SJSA1 (cell line): ENCODE measurements at regions not wholly inside any gene's neighbourhood (a gene's known extent, or its start where the extent isn't known, plus 50 kb on each side); places are given as distances from the start of the nearest gene placed in this dataset.
"Not testable (repeated sequence)": the region's sequence is repeated elsewhere in the genome, so short reads cannot be mapped to it uniquely, and the experiment has no call there.

Experiments
- DNase-seq, 2 experiments: peaks; one replicate each; pipeline ENCODE4 v3.0.0-alpha.2; 2015 to 2020; ENCODE audit warnings: low spot score in 2 of 2, low read depth in 1 of 2
- H3K27ac ChIP-seq: fragments of 250-450 bp; sonication (Bioruptor Pico); 2 replicates; pipeline ENCODE4 v1.5.1; 2020; ENCODE audit warnings: mild to moderate bottlenecking, moderate library complexity
- H3K27me3 ChIP-seq: fragments of 250-450 bp; sonication (Bioruptor Pico); replicated peaks from 2 replicates; pipeline ENCODE4 v1.5.1; 2020; ENCODE audit warnings: mild to moderate bottlenecking, moderate library complexity
- H3K36me3 ChIP-seq: fragments of 250-450 bp; sonication (Bioruptor Pico); 2 replicates; pipeline ENCODE4 v1.5.1; 2020; ENCODE audit warnings: mild to moderate bottlenecking
- H3K4me1 ChIP-seq: fragments of 250-450 bp; sonication (Bioruptor Pico); replicated peaks from 2 replicates; pipeline ENCODE4 v1.6.1; 2021; ENCODE audit warnings: mild to moderate bottlenecking
- H3K4me3 ChIP-seq: fragments of 250-450 bp; sonication (Bioruptor Pico); 2 replicates; pipeline ENCODE4 v1.5.1; 2020; ENCODE audit warnings: mild to moderate bottlenecking
- H3K9me3 ChIP-seq: fragments of 250-450 bp; sonication (Bioruptor Pico); replicated peaks from 2 replicates; pipeline ENCODE4 v1.5.1; 2020; ENCODE audit warnings: mild to moderate bottlenecking

DNA sequence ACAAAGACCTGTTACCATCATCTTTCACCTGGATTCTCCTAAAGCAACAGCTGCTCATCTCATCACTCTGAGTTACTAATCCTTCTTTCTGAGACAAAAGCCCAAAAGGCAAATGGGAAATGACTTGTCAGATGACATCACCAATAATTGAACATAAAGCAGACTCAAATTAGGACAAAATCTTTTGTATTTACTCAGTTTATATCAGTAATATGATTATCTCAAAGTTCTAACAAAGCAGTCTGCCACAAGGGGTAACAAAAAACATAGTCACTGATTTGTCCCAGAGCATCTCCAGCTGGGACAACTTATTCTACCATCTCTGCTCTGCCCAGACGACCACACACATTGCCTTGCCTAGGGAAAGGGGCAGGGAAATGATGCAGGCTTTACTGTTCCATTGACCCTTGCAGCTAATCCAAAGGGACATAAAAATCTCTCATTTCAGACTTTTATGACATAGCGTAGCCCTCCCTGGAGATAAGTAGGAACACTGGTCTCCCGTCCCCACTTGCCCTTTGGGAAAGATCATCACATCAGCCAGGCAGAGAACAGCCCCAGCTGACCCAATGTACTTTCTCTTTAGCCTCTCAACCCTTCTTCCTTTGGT is 249.5 kb upstream of the PTGER4 start:
- H3K4me3 ChIP-seq = no peak overlapping the region
- H3K27me3 ChIP-seq = no peaks in the 10 kb centered on the region
- H3K9me3 ChIP-seq = no peaks in the 10 kb centered on the region
- H3K4me1 ChIP-seq = peaks cover 7% of the 10 kb centered on the region
- no peaks in the 10 kb centered on the region for H3K36me3 ChIP-seq
- DNase-seq = no peak
- no peak overlapping the region for H3K27ac ChIP-seq

- Histone ChIP-seq H3K4me1 (peaks cover 7% of the 10 kb centered on the region), H3K27me3 (no peaks in the 10 kb centered on the region), H3K4me3 (no peak overlapping the region), H3K27ac (no peak overlapping the region), H3K9me3 (no peaks in the 10 kb centered on the region), H3K36me3 (no peaks in the 10 kb centered on the region)
- no peak for DNase-seq
Measured at GRCh38 chr5:40429258-40430100, 250.2 kb upstream of the PTGER4 start.

- no peaks in the 10 kb centered on the region for H3K27me3 ChIP-seq
- no peak overlapping the region; the same call in 1 of the 2 replicates for H3K27ac ChIP-seq
- no peak for DNase-seq
- H3K36me3 ChIP-seq = no peaks in the 10 kb centered on the region
- no peak overlapping the region for H3K4me3 ChIP-seq
- peaks cover 7% of the 10 kb centered on the region for H3K4me1 ChIP-seq
- H3K9me3 ChIP-seq = no peaks in the 10 kb centered on the region
Measured at GRCh38 chr5:40428815-40429214, 250.9 kb upstream of the PTGER4 start.

DNA sequence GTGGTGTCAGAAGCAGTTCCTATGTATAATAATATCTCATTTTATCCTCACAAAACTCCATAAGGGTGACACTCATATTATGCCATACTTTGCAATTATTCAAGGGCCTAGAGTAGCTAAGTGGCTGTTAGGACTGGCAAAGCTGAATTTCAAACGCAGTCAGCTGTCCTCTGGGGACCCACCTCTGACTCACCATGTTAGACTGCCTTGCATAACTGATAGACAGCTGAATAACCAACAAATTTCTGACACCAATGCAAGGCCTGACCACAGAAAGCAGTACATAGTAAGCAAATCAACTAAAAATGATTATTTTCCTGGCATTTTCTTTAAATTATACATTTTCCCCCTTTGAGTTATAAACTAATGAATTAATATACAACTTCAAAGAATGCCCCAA is 251.6 kb upstream of the PTGER4 start:
- H3K27ac ChIP-seq = peak overlapping the region; percentile 25; the same call in 1 of the 2 replicates

DNA sequence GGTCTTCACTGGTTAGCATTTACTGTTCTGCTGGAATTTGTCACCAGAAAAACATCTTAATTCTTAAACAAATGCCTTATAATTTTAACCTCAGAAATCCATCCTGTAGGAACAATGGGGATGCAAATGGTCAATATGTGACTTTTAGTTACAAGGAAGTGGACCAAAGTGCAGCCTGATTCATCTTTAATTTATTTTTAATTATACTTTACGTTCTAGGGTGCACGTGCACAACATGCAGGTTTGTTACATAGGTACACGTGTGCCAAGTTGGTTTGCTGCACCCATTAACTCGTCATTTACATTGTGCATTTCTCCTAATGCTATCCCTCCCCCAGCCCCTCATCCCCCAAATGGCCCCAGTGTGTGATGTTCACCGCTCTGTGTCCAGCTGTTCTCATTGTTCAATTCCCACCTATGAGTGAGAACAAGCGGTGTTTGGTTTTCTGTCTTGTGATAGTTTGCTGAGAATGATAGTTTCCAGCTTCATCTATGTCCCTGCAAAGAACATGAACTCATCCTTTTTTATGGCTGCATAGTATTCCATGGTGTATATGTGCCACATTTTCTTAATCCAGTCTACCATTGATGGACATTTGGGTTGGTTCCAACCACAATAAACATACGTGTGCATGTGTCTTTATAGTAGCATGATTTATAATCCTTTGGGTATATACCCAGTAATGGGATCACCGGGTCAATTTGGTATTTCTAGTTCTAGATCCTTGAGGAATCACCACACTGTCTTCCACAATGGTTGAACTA is 262.5 kb upstream of the PTGER4 start:
- not testable (repeated sequence) for DNase-seq, H3K36me3 ChIP-seq, H3K4me3 ChIP-seq, H3K4me1 ChIP-seq, H3K27ac ChIP-seq, H3K9me3 ChIP-seq, H3K27me3 ChIP-seq

More for the DNA sequence above, 251.6 kb upstream of the PTGER4 start:
- Histone ChIP-seq H3K9me3 (no peaks in the 10 kb centered on the region), H3K27me3 (no peaks in the 10 kb centered on the region), H3K4me1 (peaks cover 7% of the 10 kb centered on the region), H3K36me3 (no peaks in the 10 kb centered on the region), H3K4me3 (no peak overlapping the region)
- no peak for DNase-seq

GRCh38 chr5:40416588-40416987 is 263.1 kb upstream of the PTGER4 start:
- H3K36me3 ChIP-seq = no peaks in the 10 kb centered on the region
- H3K4me3 ChIP-seq = no peak overlapping the region
- no peaks in the 10 kb centered on the region for H3K9me3 ChIP-seq
- H3K27me3 ChIP-seq = no peaks in the 10 kb centered on the region
- no peaks in the 10 kb centered on the region for H3K4me1 ChIP-seq
- DNase-seq = no peak
- no peak overlapping the region for H3K27ac ChIP-seq

- no peaks in the 10 kb centered on the region for H3K36me3 ChIP-seq
Measured at GRCh38 chr5:40416098-40416497, 263.6 kb upstream of the PTGER4 start.

GRCh38 chr5:40414922-40415321 is 264.8 kb upstream of the PTGER4 start:
- H3K4me1 ChIP-seq = peaks cover 15% of the 10 kb centered on the region

More at GRCh38 chr5:40416098-40416497, 263.6 kb upstream of the PTGER4 start:
- Histone ChIP-seq H3K27ac (no peak overlapping the region), H3K4me1 (peaks cover 4% of the 10 kb centered on the region), H3K4me3 (no peak overlapping the region), H3K27me3 (no peaks in the 10 kb centered on the region), H3K9me3 (no peaks in the 10 kb centered on the region)
- DNase-seq = no peak

GRCh38 chr5:40413743-40414142 is 266.0 kb upstream of the PTGER4 start:
- Histone ChIP-seq H3K36me3 (no peaks in the 10 kb centered on the region), H3K4me1 (peaks cover 15% of the 10 kb centered on the region), H3K27me3 (no peaks in the 10 kb centered on the region), H3K27ac (no peak overlapping the region), H3K9me3 (no peaks in the 10 kb centered on the region), H3K4me3 (no peak overlapping the region)
- no peak for DNase-seq

More at GRCh38 chr5:40414922-40415321, 264.8 kb upstream of the PTGER4 start:
- Histone ChIP-seq H3K27ac (no peak overlapping the region), H3K36me3 (no peaks in the 10 kb centered on the region), H3K27me3 (no peaks in the 10 kb centered on the region), H3K9me3 (no peaks in the 10 kb centered on the region), H3K4me3 (no peak overlapping the region)
- no peak for DNase-seq

DNA sequence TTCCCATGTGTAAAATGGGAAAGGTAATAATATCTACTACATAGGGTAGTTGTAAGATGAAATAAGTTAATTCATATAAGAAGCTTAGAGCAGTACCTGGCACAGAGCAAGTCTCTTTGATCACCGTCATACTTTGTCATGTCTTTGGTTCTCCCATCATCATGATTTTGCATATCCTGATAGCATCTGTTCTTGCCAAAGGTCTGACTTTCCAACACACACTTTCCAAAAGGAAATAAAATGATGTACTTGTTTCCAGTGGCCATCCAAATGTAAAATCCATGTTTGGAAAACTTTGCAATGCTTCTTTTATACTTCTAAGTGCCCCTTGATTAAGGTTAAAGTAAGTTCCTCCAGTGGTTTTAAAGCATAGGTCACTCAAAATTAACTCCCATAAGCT is 266.9 kb upstream of the PTGER4 start:
- no peak for DNase-seq
- no peak overlapping the region for H3K4me3 ChIP-seq
- H3K27me3 ChIP-seq = no peaks in the 10 kb centered on the region
- no peaks in the 10 kb centered on the region for H3K9me3 ChIP-seq
- peaks cover 15% of the 10 kb centered on the region for H3K4me1 ChIP-seq
- no peaks in the 10 kb centered on the region for H3K36me3 ChIP-seq
- H3K27ac ChIP-seq = no peak overlapping the region

GRCh38 chr5:40410964-40411635 is 268.6 kb upstream of the PTGER4 start:
- Histone ChIP-seq H3K4me1 (peaks cover 15% of the 10 kb centered on the region), H3K9me3 (no peaks in the 10 kb centered on the region), H3K4me3 (no peak overlapping the region), H3K36me3 (no peaks in the 10 kb centered on the region), H3K27me3 (no peaks in the 10 kb centered on the region), H3K27ac (peak overlapping the region; percentile 34)
- peak in 1 of 2 experiments; percentile 43 for DNase-seq

GRCh38 chr5:40410231-40410861 is 269.4 kb upstream of the PTGER4 start:
- H3K4me3 ChIP-seq = no peak overlapping the region
- peak in 1 of 2 experiments; percentile 55 for DNase-seq
- peak overlapping the region; percentile 34 for H3K27ac ChIP-seq
- H3K9me3 ChIP-seq = no peaks in the 10 kb centered on the region
- H3K4me1 ChIP-seq = peaks cover 15% of the 10 kb centered on the region
- H3K27me3 ChIP-seq = no peaks in the 10 kb centered on the region
- no peaks in the 10 kb centered on the region for H3K36me3 ChIP-seq

- H3K27me3 ChIP-seq = no peaks in the 10 kb centered on the region
- H3K9me3 ChIP-seq = no peaks in the 10 kb centered on the region
- peaks cover 15% of the 10 kb centered on the region for H3K4me1 ChIP-seq
- H3K4me3 ChIP-seq = no peak overlapping the region
- no peaks in the 10 kb centered on the region for H3K36me3 ChIP-seq
- no peak for DNase-seq
- no peak overlapping the region for H3K27ac ChIP-seq
Measured at GRCh38 chr5:40409601-40410000, 270.1 kb upstream of the PTGER4 start.
